Endodermal cell (in vitro differentiated cells): ENCODE measurements at regions not wholly inside any gene's neighbourhood (a gene's known extent, or its start where the extent isn't known, plus 50 kb on each side); places are given as distances from the start of the nearest gene placed in this dataset.

ENCODE experiments used
- DNase-seq: peaks from one replicate; pipeline ENCODE4 v3.0.0-alpha.2; 2017
- H3K27ac ChIP-seq: 2 replicates; pipeline ENCODE4 v1.5.1; 2013; ENCODE audit warnings: mild to moderate bottlenecking, low read depth, low read length, moderate library complexity
- H3K27me3 ChIP-seq: 2 replicates; pipeline ENCODE4 v1.6.1; 2013; ENCODE audit warnings: mild to moderate bottlenecking, low read length, moderate library complexity; ENCODE audit not compliant: insufficient read depth, control insufficient read depth, poor library complexity, severe bottlenecking
- H3K36me3 ChIP-seq: 2 replicates; pipeline ENCODE4 v1.7.0; 2013; ENCODE audit warnings: mild to moderate bottlenecking, low read length, moderate library complexity; ENCODE audit not compliant: control insufficient read depth, insufficient read depth
- H3K4me1 ChIP-seq: one replicate; pipeline ENCODE4 v1.7.0; 2013; ENCODE audit warnings: low read length; ENCODE audit not compliant: control insufficient read depth, insufficient read depth
- H3K4me3 ChIP-seq: 2 replicates; pipeline ENCODE4 v1.5.1; 2013; ENCODE audit warnings: mild to moderate bottlenecking, low read length, moderate library complexity
- H3K9ac ChIP-seq: 2 replicates; pipeline ENCODE4 v1.6.1; 2013; ENCODE audit warnings: mild to moderate bottlenecking, low read length, moderate library complexity; ENCODE audit not compliant: poor library complexity, severe bottlenecking; ENCODE audit errors: extremely low read depth
- H3K9me3 ChIP-seq: 2 replicates; pipeline ENCODE4 v1.6.1; 2013; ENCODE audit warnings: mild to moderate bottlenecking, low read length, moderate library complexity; ENCODE audit not compliant: control insufficient read depth
- H3K27ac Mint-ChIP-seq: 2 replicates; pipeline ENCODE4 v1.8.0; 2020; ENCODE audit warnings: mixed read lengths
- H3K27me3 Mint-ChIP-seq: 2 replicates; pipeline ENCODE4 v1.8.0; 2021; ENCODE audit warnings: mild to moderate bottlenecking, mixed read lengths; ENCODE audit not compliant: insufficient read depth
- H3K36me3 Mint-ChIP-seq: 2 replicates; pipeline ENCODE4 v1.8.0; 2020; ENCODE audit warnings: low read depth, mixed read lengths
- H3K4me1 Mint-ChIP-seq: 2 replicates; pipeline ENCODE4 v1.8.0; 2020; ENCODE audit warnings: mixed read lengths
- H3K4me3 Mint-ChIP-seq: 2 replicates; pipeline ENCODE4 v1.8.0; 2020; ENCODE audit warnings: mild to moderate bottlenecking, moderate library complexity, mixed read lengths
- H3K9me3 Mint-ChIP-seq: 2 replicates; pipeline ENCODE4 v1.8.0; 2020; ENCODE audit warnings: mild to moderate bottlenecking, mixed read lengths
- WGBS, 2 experiments: methylation state at CpG; one replicate each; pipeline versions ENCODE4 v1.1.5 to v1.1.7; 2013; ENCODE audit warnings: missing lambda C conversion rate in 2 of 2, mixed read lengths in 1 of 2; ENCODE audit not compliant: insufficient coverage in 1 of 2, insufficient read length in 1 of 2; 5-methylcytosine and 5-hydroxymethylcytosine counted together
- TF ChIP-seq, protein P1 (sequence below): fragments of 200-600 bp; sonication (generic); conservative IDR thresholded peaks from 2 replicates; pipeline ENCODE4 v1.5.0; 2021; ENCODE audit warnings: antibody characterized with exemption, mild to moderate bottlenecking

DNA sequence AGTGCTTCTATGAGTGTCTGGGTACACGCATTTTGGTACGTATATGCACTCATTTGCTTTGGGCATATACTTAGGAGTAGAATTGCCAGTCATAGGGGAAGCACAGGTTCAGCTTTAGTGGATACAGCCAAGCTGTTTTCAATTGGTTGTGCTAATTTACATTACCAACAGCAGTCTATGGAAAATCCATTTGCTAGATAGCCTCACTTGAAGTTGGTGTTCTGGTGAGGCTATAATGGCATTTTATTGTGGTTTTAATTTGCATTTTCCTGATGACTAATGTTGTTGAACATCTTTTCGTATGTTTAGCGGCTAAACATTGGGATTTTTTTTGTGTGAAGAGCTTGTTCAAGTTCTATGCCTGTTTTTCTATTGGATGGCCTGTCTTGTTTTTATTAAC is 76.8 kb upstream of the ANKH start:
- Mint-ChIP-seq H3K4me1 (peaks cover 5% of the 10 kb centered on the region), H3K4me3 (no peak overlapping the region), H3K27ac (no peak overlapping the region), H3K27me3 (no peaks in the 10 kb centered on the region), H3K9me3 (no peaks in the 10 kb centered on the region), H3K36me3 (no peaks in the 10 kb centered on the region)
- H3K9ac ChIP-seq, result no peak overlapping the region
- H3K27ac ChIP-seq, result no peak overlapping the region
- 96 to 100% methylated on average over 4 of the region's 4 CpGs for WGBS, 2 experiments
- TF ChIP-seq, protein P1, sequence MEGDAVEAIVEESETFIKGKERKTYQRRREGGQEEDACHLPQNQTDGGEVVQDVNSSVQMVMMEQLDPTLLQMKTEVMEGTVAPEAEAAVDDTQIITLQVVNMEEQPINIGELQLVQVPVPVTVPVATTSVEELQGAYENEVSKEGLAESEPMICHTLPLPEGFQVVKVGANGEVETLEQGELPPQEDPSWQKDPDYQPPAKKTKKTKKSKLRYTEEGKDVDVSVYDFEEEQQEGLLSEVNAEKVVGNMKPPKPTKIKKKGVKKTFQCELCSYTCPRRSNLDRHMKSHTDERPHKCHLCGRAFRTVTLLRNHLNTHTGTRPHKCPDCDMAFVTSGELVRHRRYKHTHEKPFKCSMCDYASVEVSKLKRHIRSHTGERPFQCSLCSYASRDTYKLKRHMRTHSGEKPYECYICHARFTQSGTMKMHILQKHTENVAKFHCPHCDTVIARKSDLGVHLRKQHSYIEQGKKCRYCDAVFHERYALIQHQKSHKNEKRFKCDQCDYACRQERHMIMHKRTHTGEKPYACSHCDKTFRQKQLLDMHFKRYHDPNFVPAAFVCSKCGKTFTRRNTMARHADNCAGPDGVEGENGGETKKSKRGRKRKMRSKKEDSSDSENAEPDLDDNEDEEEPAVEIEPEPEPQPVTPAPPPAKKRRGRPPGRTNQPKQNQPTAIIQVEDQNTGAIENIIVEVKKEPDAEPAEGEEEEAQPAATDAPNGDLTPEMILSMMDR, result no peak
- no peaks in the 10 kb centered on the region for H3K27me3 ChIP-seq
- DNase-seq, result no peak
- no peak overlapping the region for H3K4me3 ChIP-seq
- H3K4me1 ChIP-seq, result peaks cover 4% of the 10 kb centered on the region
- no peaks in the 10 kb centered on the region for H3K9me3 ChIP-seq
- no peaks in the 10 kb centered on the region for H3K36me3 ChIP-seq

DNA sequence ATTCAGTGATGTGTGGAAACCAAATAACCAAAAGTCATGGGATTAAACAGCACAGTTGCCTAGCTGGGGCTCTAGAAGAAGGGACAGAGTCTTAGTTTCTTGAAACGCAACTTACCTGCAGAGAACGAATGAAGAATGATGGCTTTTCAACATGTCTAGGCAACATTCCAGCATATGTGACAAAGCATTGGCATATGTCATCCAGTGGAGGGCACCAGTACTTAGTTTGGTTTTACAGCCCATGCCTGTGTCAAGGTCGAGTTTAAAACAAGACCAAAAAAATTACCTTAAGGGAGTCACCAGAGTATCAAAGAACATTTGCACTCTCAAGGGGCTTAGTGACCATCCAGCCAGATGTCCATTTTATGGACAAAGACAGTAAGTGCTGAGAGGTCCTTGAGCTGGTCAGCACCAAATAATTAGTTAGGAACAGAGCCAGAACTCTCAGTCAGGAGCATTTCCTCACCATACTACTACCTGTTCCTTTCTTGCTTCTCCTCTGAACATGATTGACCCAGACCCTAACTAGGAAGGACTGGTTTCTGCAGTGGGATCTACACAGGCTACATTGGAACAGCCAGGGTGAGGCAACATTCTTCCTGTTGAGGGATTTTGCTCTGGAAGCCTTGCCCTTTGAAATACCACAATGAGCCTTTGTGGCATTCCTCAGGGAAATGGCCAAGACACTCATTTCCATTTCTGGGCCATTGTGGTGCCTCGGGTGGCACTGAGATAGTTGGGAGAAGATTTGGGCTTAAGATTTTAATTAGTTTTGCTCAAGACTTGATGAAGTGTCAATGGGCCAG is 75.4 kb upstream of the ANKH start:
- no peak overlapping the region for H3K9ac ChIP-seq
- no peak overlapping the region for H3K27ac ChIP-seq
- H3K36me3 ChIP-seq, result no peaks in the 10 kb centered on the region
- H3K9me3 ChIP-seq, result no peaks in the 10 kb centered on the region
- H3K4me1 ChIP-seq, result peaks cover 4% of the 10 kb centered on the region
- H3K4me3 Mint-ChIP-seq, result no peak overlapping the region
- H3K27me3 ChIP-seq, result no peaks in the 10 kb centered on the region
- no peaks in the 10 kb centered on the region for H3K9me3 Mint-ChIP-seq
- H3K4me1 Mint-ChIP-seq, result peaks cover 5% of the 10 kb centered on the region
- no peaks in the 10 kb centered on the region for H3K36me3 Mint-ChIP-seq
- DNase-seq, result no peak
- TF ChIP-seq, protein P1, result peak; percentile 72
- H3K27me3 Mint-ChIP-seq, result no peaks in the 10 kb centered on the region
- no peak overlapping the region for H3K4me3 ChIP-seq
- 69 to 70% methylated on average over 4 of the region's 4 CpGs for WGBS, 2 experiments
- H3K27ac Mint-ChIP-seq, result no peak overlapping the region

DNA sequence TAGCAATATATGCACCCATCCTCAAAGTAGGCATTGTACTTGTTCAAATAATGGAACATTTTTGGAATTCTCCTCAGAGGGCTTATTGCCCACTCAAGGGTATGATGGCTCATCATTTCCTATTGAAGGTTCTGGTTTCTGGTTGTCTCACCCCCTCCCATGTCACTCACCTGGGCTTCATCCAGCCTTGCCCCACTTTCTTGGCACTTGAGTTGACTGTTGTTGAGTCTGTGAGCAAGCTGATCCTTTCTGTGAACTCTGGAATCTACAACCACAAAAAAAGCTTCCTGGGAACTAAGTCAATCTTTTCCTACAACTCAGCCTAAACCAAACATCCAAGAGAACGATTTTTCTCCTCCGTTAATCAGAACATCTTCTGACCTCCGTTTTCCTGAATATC is 73.9 kb upstream of the ANKH start:
- Mint-ChIP-seq H3K4me3 (no peak overlapping the region), H3K36me3 (no peaks in the 10 kb centered on the region), H3K27me3 (no peaks in the 10 kb centered on the region), H3K9me3 (no peaks in the 10 kb centered on the region), H3K27ac (no peak overlapping the region), H3K4me1 (peaks cover 5% of the 10 kb centered on the region)
- DNase-seq, result no peak
- no peaks in the 10 kb centered on the region for H3K9me3 ChIP-seq
- H3K4me1 ChIP-seq, result peaks cover 4% of the 10 kb centered on the region
- H3K27me3 ChIP-seq, result no peaks in the 10 kb centered on the region
- H3K9ac ChIP-seq, result no peak overlapping the region
- TF ChIP-seq, protein P1, result no peak
- no peak overlapping the region for H3K27ac ChIP-seq
- no peak overlapping the region for H3K4me3 ChIP-seq
- H3K36me3 ChIP-seq, result no peaks in the 10 kb centered on the region
- 90 to 93% methylated on average over 3 of the region's 3 CpGs for WGBS, 2 experiments
